ENCODE measurements at regions not wholly inside any gene's neighbourhood (a gene's known extent, or its start where the extent isn't known, plus 50 kb on each side); places are given as distances from the start of the nearest gene placed in this dataset.
A peak's percentile ranks its signal among the peaks of the same experiment; 100 is the strongest.

DNA sequence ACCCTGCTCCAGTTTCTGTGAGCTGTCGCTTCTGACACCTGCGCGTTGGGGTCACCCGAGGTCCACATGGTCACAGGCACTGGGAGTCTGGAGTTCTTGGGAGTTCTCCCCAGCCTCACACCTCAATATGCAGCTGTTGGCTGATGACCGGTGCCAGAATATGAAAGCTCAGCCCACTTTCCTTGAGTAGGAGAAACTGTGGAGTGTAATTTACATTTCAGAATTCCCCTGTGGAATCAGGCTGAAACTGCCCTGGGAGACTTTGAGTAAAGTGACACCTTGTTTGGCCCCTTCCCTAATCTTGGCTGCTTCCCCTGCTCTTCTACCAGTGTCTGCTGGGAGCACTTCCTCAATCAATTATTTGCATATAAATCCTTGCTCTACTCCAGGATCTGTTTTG, 255.9 kb downstream of the NFKBIZ start:
- DNase-seq, result peak in 1 of 3 donors; percentile 9
- intact Hi-C loops (cut with micrococcal nuclease), result no loop called here
- Mint-ChIP-seq H3K9me3 (peaks cover 2 to 9% (median 7%) of the 10 kb centered on the region in 7 donors), H3K27ac (no peak overlapping the region), H3K4me1 (peaks cover 7% of the 10 kb centered on the region), H3K4me3 (no peak overlapping the region), H3K36me3 (no peaks in the 10 kb centered on the region), H3K27me3 (ENCODE audit: low read depth in 3 of 3) (peaks cover 0 to 1% (median 0%) of the 10 kb centered on the region in 3 donors)
- no peaks in the 10 kb centered on the region for H3K27me3 ChIP-seq (ENCODE audit: control insufficient read depth in 2 of 2, insufficient read depth in 2 of 2, low read length in 2 of 2)
- no peak overlapping the region for H3K4me3 ChIP-seq (replicated peaks in 1 of 3; ENCODE audit: low read depth in 2 of 3, low read length in 3 of 3)
- WGBS (ENCODE audit: insufficient coverage), result no CpG with 5 or more reads among the region's 5 CpGs
- no peak overlapping the region for H3K9ac ChIP-seq (ENCODE audit: insufficient read depth, low read length, poor library complexity, severe bottlenecking)
- H3K36me3 ChIP-seq (replicated peaks in 1 of 2; ENCODE audit: control insufficient read depth in 1 of 2, insufficient read depth in 2 of 2, low read length in 2 of 2), result no peaks in the 10 kb centered on the region
- H3K79me2 ChIP-seq (ENCODE audit: insufficient read depth, low read length), result no peaks in the 10 kb centered on the region
- H3K9me3 ChIP-seq (replicated peaks in 1 of 2; ENCODE audit: control insufficient read depth in 1 of 2, insufficient read depth in 1 of 2, low read length in 2 of 2), result no peaks in the 10 kb centered on the region
- H3K4me1 ChIP-seq (ENCODE audit: control insufficient read depth in 1 of 2, insufficient read depth in 2 of 2, low read length in 2 of 2), result no peaks in the 10 kb centered on the region
- H4K20me1 ChIP-seq (ENCODE audit: insufficient read depth, low read length), result no peaks in the 10 kb centered on the region
- H2AFZ ChIP-seq (ENCODE audit: insufficient read depth, low read depth, low read length, poor library complexity, severe bottlenecking), result no peak overlapping the region
- H3K27ac ChIP-seq (ENCODE audit: low read depth in 1 of 2, low read length in 2 of 2), result no peak overlapping the region
- H3K4me2 ChIP-seq (replicated peaks; ENCODE audit: extremely low read depth, low read length, poor library complexity, severe bottlenecking), result no peak overlapping the region
- TF ChIP-seq, protein P1, sequence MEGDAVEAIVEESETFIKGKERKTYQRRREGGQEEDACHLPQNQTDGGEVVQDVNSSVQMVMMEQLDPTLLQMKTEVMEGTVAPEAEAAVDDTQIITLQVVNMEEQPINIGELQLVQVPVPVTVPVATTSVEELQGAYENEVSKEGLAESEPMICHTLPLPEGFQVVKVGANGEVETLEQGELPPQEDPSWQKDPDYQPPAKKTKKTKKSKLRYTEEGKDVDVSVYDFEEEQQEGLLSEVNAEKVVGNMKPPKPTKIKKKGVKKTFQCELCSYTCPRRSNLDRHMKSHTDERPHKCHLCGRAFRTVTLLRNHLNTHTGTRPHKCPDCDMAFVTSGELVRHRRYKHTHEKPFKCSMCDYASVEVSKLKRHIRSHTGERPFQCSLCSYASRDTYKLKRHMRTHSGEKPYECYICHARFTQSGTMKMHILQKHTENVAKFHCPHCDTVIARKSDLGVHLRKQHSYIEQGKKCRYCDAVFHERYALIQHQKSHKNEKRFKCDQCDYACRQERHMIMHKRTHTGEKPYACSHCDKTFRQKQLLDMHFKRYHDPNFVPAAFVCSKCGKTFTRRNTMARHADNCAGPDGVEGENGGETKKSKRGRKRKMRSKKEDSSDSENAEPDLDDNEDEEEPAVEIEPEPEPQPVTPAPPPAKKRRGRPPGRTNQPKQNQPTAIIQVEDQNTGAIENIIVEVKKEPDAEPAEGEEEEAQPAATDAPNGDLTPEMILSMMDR (IDR thresholded peaks at IDR 0.05), result no peak

DNA sequence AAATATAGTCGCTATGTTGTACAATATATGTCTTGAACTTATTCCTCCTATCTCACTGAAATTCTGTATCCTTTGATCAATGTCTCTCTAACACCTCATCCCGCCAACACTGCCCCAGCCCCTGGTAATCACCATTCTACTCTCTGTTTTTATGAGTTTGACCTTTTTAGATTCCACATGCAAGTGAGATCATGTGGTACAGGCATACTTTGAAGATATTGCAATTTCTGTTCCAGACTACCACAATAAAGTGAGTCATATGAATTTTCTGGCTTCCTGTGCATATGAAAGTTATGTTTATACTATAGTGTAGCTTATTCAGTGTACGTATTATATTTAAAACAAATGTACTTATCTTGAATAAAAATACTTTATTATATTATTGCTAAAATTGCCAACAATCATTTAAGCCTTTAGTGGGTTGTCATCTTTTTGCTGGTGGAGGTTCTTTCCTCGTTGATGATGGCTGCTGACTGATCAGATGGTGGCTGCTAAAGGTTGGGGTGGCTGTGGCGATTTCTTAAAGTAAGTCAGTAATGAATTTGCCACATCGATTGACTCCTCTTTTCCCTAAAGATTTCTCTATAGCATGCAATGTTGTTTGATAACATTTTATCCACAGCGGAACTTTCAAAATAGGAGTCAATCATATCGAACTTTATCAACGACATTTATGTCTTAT, 257.2 kb downstream of the NFKBIZ start:
- Mint-ChIP-seq H3K9me3 (peaks cover 2 to 9% (median 7%) of the 10 kb centered on the region in 7 donors), H3K4me1 (peaks cover 7% of the 10 kb centered on the region), H3K4me3 (no peak overlapping the region), H3K36me3 (no peaks in the 10 kb centered on the region), H3K27me3 (ENCODE audit: low read depth in 3 of 3) (peaks cover 0 to 1% (median 0%) of the 10 kb centered on the region in 3 donors), H3K27ac (no peak overlapping the region)
- H2AFZ ChIP-seq (ENCODE audit: insufficient read depth, low read depth, low read length, poor library complexity, severe bottlenecking), result no peak overlapping the region
- H3K4me3 ChIP-seq (replicated peaks in 1 of 3; ENCODE audit: low read depth in 2 of 3, low read length in 3 of 3), result no peak overlapping the region
- H3K79me2 ChIP-seq (ENCODE audit: insufficient read depth, low read length), result no peaks in the 10 kb centered on the region
- no peak for DNase-seq
- H3K9ac ChIP-seq (ENCODE audit: insufficient read depth, low read length, poor library complexity, severe bottlenecking), result no peak overlapping the region
- H3K27me3 ChIP-seq (ENCODE audit: control insufficient read depth in 2 of 2, insufficient read depth in 2 of 2, low read length in 2 of 2), result no peaks in the 10 kb centered on the region
- H3K27ac ChIP-seq (ENCODE audit: low read depth in 1 of 2, low read length in 2 of 2), result no peak overlapping the region
- H3K36me3 ChIP-seq (replicated peaks in 1 of 2; ENCODE audit: control insufficient read depth in 1 of 2, insufficient read depth in 2 of 2, low read length in 2 of 2), result no peaks in the 10 kb centered on the region
- no peaks in the 10 kb centered on the region for H3K4me1 ChIP-seq (ENCODE audit: control insufficient read depth in 1 of 2, insufficient read depth in 2 of 2, low read length in 2 of 2)
- no peaks in the 10 kb centered on the region for H3K9me3 ChIP-seq (replicated peaks in 1 of 2; ENCODE audit: control insufficient read depth in 1 of 2, insufficient read depth in 1 of 2, low read length in 2 of 2)
- TF ChIP-seq, protein P1 (IDR thresholded peaks at IDR 0.05), result no peak
- H3K4me2 ChIP-seq (replicated peaks; ENCODE audit: extremely low read depth, low read length, poor library complexity, severe bottlenecking), result no peak overlapping the region
- 100% methylated on average over 3 of the region's 9 CpGs for WGBS (ENCODE audit: insufficient coverage)
- intact Hi-C loops (cut with micrococcal nuclease), result no loop called here
- H4K20me1 ChIP-seq (ENCODE audit: insufficient read depth, low read length), result no peaks in the 10 kb centered on the region
